ENCODE measurements at regions not wholly inside any gene's neighbourhood (a gene's known extent, or its start where the extent isn't known, plus 50 kb on each side); places are given as distances from the start of the nearest gene placed in this dataset.
"Not testable (repeated sequence)": the region's sequence is repeated elsewhere in the genome, so short reads cannot be mapped to it uniquely, and the experiment has no call there.

- no peaks in the 10 kb centered on the region for H3K36me3 ChIP-seq (ENCODE audit: insufficient read depth, low read length)
- peaks cover 5% of the 10 kb centered on the region for H3K4me1 ChIP-seq (ENCODE audit: insufficient read depth, low read length)
- no peak overlapping the region for H3K9ac ChIP-seq (ENCODE audit: low read depth, low read length)
- no peaks in the 10 kb centered on the region for H3K9me3 ChIP-seq (ENCODE audit: control insufficient read depth, insufficient read depth, low read length)
Observed at GRCh38 chrX:138986866-138987265, 275.3 kb upstream of the FGF13 start.

GRCh38 chrX:138986235-138986634 is 274.7 kb upstream of the FGF13 start:
- Histone ChIP-seq H3K36me3 (ENCODE audit: insufficient read depth, low read length) (no peaks in the 10 kb centered on the region), H3K9ac (ENCODE audit: low read depth, low read length) (no peak overlapping the region), H3K4me1 (ENCODE audit: insufficient read depth, low read length) (peaks cover 5% of the 10 kb centered on the region), H3K9me3 (ENCODE audit: control insufficient read depth, insufficient read depth, low read length) (no peaks in the 10 kb centered on the region)

- Histone ChIP-seq H3K4me1 (ENCODE audit: insufficient read depth, low read length) (peaks cover 5% of the 10 kb centered on the region), H3K9me3 (ENCODE audit: control insufficient read depth, insufficient read depth, low read length) (no peaks in the 10 kb centered on the region), H3K36me3 (ENCODE audit: insufficient read depth, low read length) (no peaks in the 10 kb centered on the region), H3K9ac (ENCODE audit: low read depth, low read length) (no peak overlapping the region)
Observed at GRCh38 chrX:138982365-138982764, 270.8 kb upstream of the FGF13 start.

GRCh38 chrX:138964501-138964900 is 253.0 kb upstream of the FGF13 start:
- Histone ChIP-seq H3K4me1 (ENCODE audit: insufficient read depth, low read length) (no peaks in the 10 kb centered on the region), H3K9ac (ENCODE audit: low read depth, low read length) (no peak overlapping the region), H3K9me3 (ENCODE audit: control insufficient read depth, insufficient read depth, low read length) (no peaks in the 10 kb centered on the region), H3K36me3 (ENCODE audit: insufficient read depth, low read length) (no peaks in the 10 kb centered on the region)

- not testable (repeated sequence) for H3K36me3 ChIP-seq (ENCODE audit: insufficient read depth, low read length)
Observed at GRCh38 chrX:138962419-138962818, 250.9 kb upstream of the FGF13 start.

DNA sequence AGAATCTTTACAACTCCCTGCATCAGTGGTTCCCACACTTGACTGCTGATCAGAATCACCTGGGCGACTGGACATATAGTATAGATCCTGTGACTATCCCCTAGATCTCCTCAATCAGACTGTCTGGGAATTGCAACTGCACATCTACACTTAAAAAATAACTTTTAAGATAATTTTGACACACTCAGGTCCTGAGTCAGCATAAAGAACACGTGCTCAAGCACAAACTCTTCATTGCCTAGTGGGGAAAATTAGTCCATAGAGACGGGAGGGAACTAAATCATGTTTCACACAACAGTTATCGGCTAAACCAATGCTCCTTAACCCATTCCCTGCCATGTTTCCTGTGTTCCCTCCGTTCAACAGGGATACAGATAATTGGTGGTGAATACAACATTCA is 243.5 kb upstream of the FGF13 start:
- no peaks in the 10 kb centered on the region for H3K4me1 ChIP-seq (ENCODE audit: insufficient read depth, low read length)
- no peaks in the 10 kb centered on the region for H3K36me3 ChIP-seq (ENCODE audit: insufficient read depth, low read length)
- H3K9me3 ChIP-seq (ENCODE audit: control insufficient read depth, insufficient read depth, low read length), result no peaks in the 10 kb centered on the region
- no peak overlapping the region for H3K9ac ChIP-seq (ENCODE audit: low read depth, low read length)

More at GRCh38 chrX:138962419-138962818, 250.9 kb upstream of the FGF13 start:
- H3K9me3 ChIP-seq (ENCODE audit: control insufficient read depth, insufficient read depth, low read length); H3K9ac ChIP-seq (ENCODE audit: low read depth, low read length); H3K4me1 ChIP-seq (ENCODE audit: insufficient read depth, low read length): not testable (repeated sequence)

- Histone ChIP-seq H3K4me1 (ENCODE audit: insufficient read depth, low read length) (peaks cover 5% of the 10 kb centered on the region; the same call in 1 of the 2 replicates), H3K36me3 (ENCODE audit: insufficient read depth, low read length) (no peaks in the 10 kb centered on the region), H3K9me3 (ENCODE audit: control insufficient read depth, insufficient read depth, low read length) (no peaks in the 10 kb centered on the region), H3K9ac (ENCODE audit: low read depth, low read length) (no peak overlapping the region)
Observed at GRCh38 chrX:138946926-138947325, 235.4 kb upstream of the FGF13 start.

DNA sequence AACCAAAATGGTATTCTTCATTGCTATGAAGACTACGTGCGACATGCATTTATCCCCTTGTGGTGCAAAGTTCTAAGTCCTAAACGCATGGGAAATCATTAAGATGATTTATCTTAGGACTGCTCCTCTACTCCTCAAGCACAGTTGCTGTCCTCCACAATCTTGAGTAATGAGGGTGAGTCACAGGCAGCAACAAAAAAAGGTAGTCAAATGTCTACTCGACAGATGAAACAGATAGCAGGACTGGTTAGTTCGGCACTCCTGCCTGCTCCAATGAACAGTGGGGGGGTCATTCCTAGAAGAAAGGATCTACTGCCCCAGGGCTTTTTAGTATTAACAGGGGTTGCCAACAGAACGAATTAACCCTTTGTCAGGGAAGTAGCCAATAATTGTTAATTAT is 233.7 kb upstream of the FGF13 start:
- Histone ChIP-seq H3K4me1 (ENCODE audit: insufficient read depth, low read length) (peaks cover 5% of the 10 kb centered on the region; the same call in 1 of the 2 replicates), H3K9me3 (ENCODE audit: control insufficient read depth, insufficient read depth, low read length) (no peaks in the 10 kb centered on the region), H3K9ac (ENCODE audit: low read depth, low read length) (no peak overlapping the region), H3K36me3 (ENCODE audit: insufficient read depth, low read length) (no peaks in the 10 kb centered on the region)

- Histone ChIP-seq H3K36me3 (ENCODE audit: insufficient read depth, low read length) (peaks cover 2% of the 10 kb centered on the region; the same call in 1 of the 2 replicates), H3K9ac (ENCODE audit: low read depth, low read length) (no peak overlapping the region), H3K9me3 (ENCODE audit: control insufficient read depth, insufficient read depth, low read length) (no peaks in the 10 kb centered on the region), H3K4me1 (ENCODE audit: insufficient read depth, low read length) (peaks cover 5% of the 10 kb centered on the region; the same call in 1 of the 2 replicates)
Observed at GRCh38 chrX:138939038-138939437, 227.5 kb upstream of the FGF13 start.

- Histone ChIP-seq H3K9ac (ENCODE audit: low read depth, low read length) (no peak overlapping the region), H3K9me3 (ENCODE audit: control insufficient read depth, insufficient read depth, low read length) (no peaks in the 10 kb centered on the region), H3K4me1 (ENCODE audit: insufficient read depth, low read length) (peaks cover 5% of the 10 kb centered on the region; the same call in 1 of the 2 replicates), H3K36me3 (ENCODE audit: insufficient read depth, low read length) (peaks cover 2% of the 10 kb centered on the region; the same call in 1 of the 2 replicates)
Observed at GRCh38 chrX:138938003-138938402, 226.5 kb upstream of the FGF13 start.

DNA sequence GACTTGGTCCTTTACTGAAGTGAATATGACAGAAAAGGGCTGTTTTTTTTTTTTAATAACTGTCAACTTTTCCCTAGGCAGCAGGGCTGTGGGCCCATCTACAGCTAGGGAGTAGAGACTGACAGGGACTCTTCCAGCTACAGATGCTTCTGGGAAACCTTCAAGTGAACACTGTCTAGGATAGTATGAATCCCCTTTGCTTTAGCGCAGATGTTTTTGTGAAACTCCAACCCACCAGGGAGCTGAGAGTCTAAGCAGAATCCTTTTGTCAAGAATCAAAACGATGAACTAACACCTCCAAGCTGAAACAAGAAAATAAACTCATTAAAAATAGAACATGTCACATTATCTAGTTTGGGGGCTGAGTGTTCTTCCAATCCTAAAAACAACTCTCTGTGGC is 219.7 kb upstream of the FGF13 start:
- H3K36me3 ChIP-seq (ENCODE audit: insufficient read depth, low read length), result no peaks in the 10 kb centered on the region
- H3K9me3 ChIP-seq (ENCODE audit: control insufficient read depth, insufficient read depth, low read length), result no peaks in the 10 kb centered on the region
- H3K9ac ChIP-seq (ENCODE audit: low read depth, low read length), result no peak overlapping the region
- no peaks in the 10 kb centered on the region for H3K4me1 ChIP-seq (ENCODE audit: insufficient read depth, low read length)

- Histone ChIP-seq H3K36me3 (ENCODE audit: insufficient read depth, low read length) (no peaks in the 10 kb centered on the region), H3K9me3 (ENCODE audit: control insufficient read depth, insufficient read depth, low read length) (no peaks in the 10 kb centered on the region; the same call in 1 of the 2 replicates), H3K4me1 (ENCODE audit: insufficient read depth, low read length) (no peaks in the 10 kb centered on the region), H3K9ac (ENCODE audit: low read depth, low read length) (no peak overlapping the region)
Observed at GRCh38 chrX:138930583-138930945, 219.0 kb upstream of the FGF13 start.

GRCh38 chrX:138929926-138930582 is 218.5 kb upstream of the FGF13 start:
- Histone ChIP-seq H3K36me3 (ENCODE audit: insufficient read depth, low read length) (no peaks in the 10 kb centered on the region), H3K4me1 (ENCODE audit: insufficient read depth, low read length) (0 out of 2 replicates have a peak, but pooled peaks cover 1% of the 10 kb centered on the region), H3K9ac (ENCODE audit: low read depth, low read length) (no peak overlapping the region), H3K9me3 (ENCODE audit: control insufficient read depth, insufficient read depth, low read length) (no peaks in the 10 kb centered on the region; the same call in 1 of the 2 replicates)

DNA sequence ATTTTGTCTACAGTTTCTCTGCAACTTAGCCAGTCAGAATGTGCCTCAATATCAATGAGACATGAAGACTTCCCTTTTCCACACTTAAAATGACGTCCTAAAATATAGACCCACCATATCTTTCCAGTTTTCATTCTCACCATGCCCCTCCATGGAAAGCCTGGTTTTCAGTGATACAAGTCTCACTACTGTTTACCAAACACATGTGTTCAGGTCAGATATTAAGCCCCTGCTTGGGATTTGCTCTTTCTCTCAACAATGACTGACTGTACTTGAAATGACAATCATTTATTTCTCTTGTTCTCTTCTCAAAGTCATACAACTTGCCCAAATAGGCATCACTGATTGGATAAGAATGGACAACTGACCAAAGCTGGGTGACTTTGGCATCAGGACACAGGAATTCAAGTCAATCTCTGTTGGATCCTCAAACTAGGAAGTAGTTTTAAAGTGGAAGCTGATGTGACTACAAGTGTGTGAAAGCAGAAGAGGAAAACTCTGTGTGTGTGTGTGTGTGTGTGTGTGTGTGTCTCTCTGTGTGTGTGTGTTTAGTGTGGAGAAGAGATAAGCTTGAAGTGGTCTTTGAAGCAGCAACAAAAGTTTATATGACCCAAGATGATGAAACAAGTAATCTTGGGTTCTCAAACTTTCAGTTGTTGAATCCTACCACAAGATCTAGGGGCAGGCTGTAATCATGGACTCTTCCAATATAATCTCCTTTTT is 217.4 kb upstream of the FGF13 start:
- Histone ChIP-seq H3K36me3 (ENCODE audit: insufficient read depth, low read length) (no peaks in the 10 kb centered on the region), H3K4me1 (ENCODE audit: insufficient read depth, low read length) (0 out of 2 replicates have a peak, but pooled peaks cover 2% of the 10 kb centered on the region), H3K9me3 (ENCODE audit: control insufficient read depth, insufficient read depth, low read length) (no peaks in the 10 kb centered on the region; the same call in 1 of the 2 replicates), H3K9ac (ENCODE audit: low read depth, low read length) (no peak overlapping the region)

DNA sequence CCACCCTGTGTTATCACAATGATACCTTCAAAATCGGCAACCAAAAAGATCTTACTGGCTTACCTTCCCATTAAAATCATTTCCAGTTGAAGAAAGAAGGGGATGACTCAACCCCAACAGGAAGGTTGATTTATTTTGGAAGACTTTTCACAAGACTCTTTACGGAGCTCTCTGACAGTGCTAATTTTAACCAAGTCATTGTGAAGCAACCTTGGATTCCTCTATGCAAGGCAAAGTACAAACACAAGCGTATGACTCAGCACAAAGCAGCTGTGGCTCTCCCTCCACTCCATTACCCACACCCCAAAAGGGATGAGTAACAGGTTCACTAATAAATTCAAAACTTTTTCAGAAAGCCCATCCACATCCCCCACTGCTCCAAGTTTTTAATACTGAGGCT is 213.8 kb upstream of the FGF13 start:
- Histone ChIP-seq H3K36me3 (ENCODE audit: insufficient read depth, low read length) (no peaks in the 10 kb centered on the region), H3K4me1 (ENCODE audit: insufficient read depth, low read length) (0 out of 2 replicates have a peak, but pooled peaks cover 2% of the 10 kb centered on the region), H3K9ac (ENCODE audit: low read depth, low read length) (no peak overlapping the region), H3K9me3 (ENCODE audit: control insufficient read depth, insufficient read depth, low read length) (no peaks in the 10 kb centered on the region; the same call in 1 of the 2 replicates)

Data from ES-I3 (cell line).